NCI-H748 (cell line): ENCODE measurements at regions not wholly inside any gene's neighbourhood (a gene's known extent, or its start where the extent isn't known, plus 50 kb on each side); places are given as distances from the start of the nearest gene placed in this dataset.

Source experiments
- DNase-seq: peaks from one replicate; lab custom pipeline; 2025; ENCODE audit not compliant: unreplicated experiment; lab: John Stamatoyannopoulos, UW

GRCh38 chr12:63266988-63267387 is 116.0 kb upstream of the AVPR1A start:
- DNase-seq, result no peak

- no peak for DNase-seq
Measured at GRCh38 chr12:63264629-63265028, 113.6 kb upstream of the AVPR1A start.

GRCh38 chr12:63250486-63250885 is 99.5 kb upstream of the AVPR1A start:
- DNase-seq, result no peak

GRCh38 chr12:63238892-63239291 is 87.9 kb upstream of the AVPR1A start:
- DNase-seq, result no peak

- DNase-seq, result no peak
Measured at GRCh38 chr12:63232896-63233295, 81.9 kb upstream of the AVPR1A start.

GRCh38 chr12:63228853-63229252 is 77.9 kb upstream of the AVPR1A start:
- DNase-seq, result no peak

GRCh38 chr12:63226792-63227463 is 75.9 kb upstream of the AVPR1A start:
- DNase-seq, result peak; percentile 10

- DNase-seq, result no peak
Measured at GRCh38 chr12:63224396-63224795, 73.4 kb upstream of the AVPR1A start.

- DNase-seq, result no peak
Measured at GRCh38 chr12:63223128-63223527, 72.1 kb upstream of the AVPR1A start.

- DNase-seq, result no peak
Measured at GRCh38 chr12:63222582-63222981, 71.6 kb upstream of the AVPR1A start.

GRCh38 chr12:63220921-63221320 is 69.9 kb upstream of the AVPR1A start:
- no peak for DNase-seq

- no peak for DNase-seq
Measured at GRCh38 chr12:63212316-63212715, 61.3 kb upstream of the AVPR1A start.

- DNase-seq, result no peak
Measured at GRCh38 chr12:63208956-63209355, 58.0 kb upstream of the AVPR1A start.

- peak; percentile 67 for DNase-seq
Measured at GRCh38 chr12:63206909-63207308, 55.9 kb upstream of the AVPR1A start.

- DNase-seq, result peak; percentile 42
Measured at GRCh38 chr12:63206494-63206893, 55.5 kb upstream of the AVPR1A start.
